HFFc6 (cell line): ENCODE measurements at regions not wholly inside any gene's neighbourhood (a gene's known extent, or its start where the extent isn't known, plus 50 kb on each side); places are given as distances from the start of the nearest gene placed in this dataset.

Source experiments
- DNase-seq: peaks from one replicate; pipeline ENCODE4 v3.0.0-alpha.2; 2018
- H3K27ac Mint-ChIP-seq: 2 replicates; pipeline ENCODE4 v1.8.0; 2020; ENCODE audit warnings: mild to moderate bottlenecking, mixed read lengths
- H3K27me3 Mint-ChIP-seq: 2 replicates; pipeline ENCODE4 v1.8.0; 2021; ENCODE audit warnings: mild to moderate bottlenecking, moderate library complexity, mixed read lengths; ENCODE audit not compliant: insufficient read depth
- H3K36me3 Mint-ChIP-seq: 2 replicates; pipeline ENCODE4 v1.8.0; 2021; ENCODE audit warnings: low read depth, mixed read lengths
- H3K4me1 Mint-ChIP-seq: 2 replicates; pipeline ENCODE4 v1.8.0; 2020; ENCODE audit warnings: low read depth, mixed read lengths
- H3K4me3 Mint-ChIP-seq: 2 replicates; pipeline ENCODE4 v1.8.0; 2020; ENCODE audit warnings: mild to moderate bottlenecking, moderate library complexity, mixed read lengths
- H3K9me3 Mint-ChIP-seq: 2 replicates; pipeline ENCODE4 v1.8.0; 2020; ENCODE audit warnings: mild to moderate bottlenecking, mixed read lengths
- TF ChIP-seq, protein P1 (sequence below): fragments of 200-600 bp; sonication (generic); IDR thresholded peaks from 2 replicates; pipeline ENCODE4 v1.5.0; 2021; ENCODE audit warnings: antibody characterized with exemption, mild to moderate bottlenecking

- H3K27ac Mint-ChIP-seq = no peak overlapping the region
- H3K4me3 Mint-ChIP-seq = no peak overlapping the region
- DNase-seq = no peak
- H3K4me1 Mint-ChIP-seq = peaks cover 4% of the 10 kb centered on the region; the same call in 1 of the 2 replicates
- no peaks in the 10 kb centered on the region; the same call in 1 of the 2 replicates for H3K9me3 Mint-ChIP-seq
- no peaks in the 10 kb centered on the region for H3K36me3 Mint-ChIP-seq
- TF ChIP-seq, protein P1, sequence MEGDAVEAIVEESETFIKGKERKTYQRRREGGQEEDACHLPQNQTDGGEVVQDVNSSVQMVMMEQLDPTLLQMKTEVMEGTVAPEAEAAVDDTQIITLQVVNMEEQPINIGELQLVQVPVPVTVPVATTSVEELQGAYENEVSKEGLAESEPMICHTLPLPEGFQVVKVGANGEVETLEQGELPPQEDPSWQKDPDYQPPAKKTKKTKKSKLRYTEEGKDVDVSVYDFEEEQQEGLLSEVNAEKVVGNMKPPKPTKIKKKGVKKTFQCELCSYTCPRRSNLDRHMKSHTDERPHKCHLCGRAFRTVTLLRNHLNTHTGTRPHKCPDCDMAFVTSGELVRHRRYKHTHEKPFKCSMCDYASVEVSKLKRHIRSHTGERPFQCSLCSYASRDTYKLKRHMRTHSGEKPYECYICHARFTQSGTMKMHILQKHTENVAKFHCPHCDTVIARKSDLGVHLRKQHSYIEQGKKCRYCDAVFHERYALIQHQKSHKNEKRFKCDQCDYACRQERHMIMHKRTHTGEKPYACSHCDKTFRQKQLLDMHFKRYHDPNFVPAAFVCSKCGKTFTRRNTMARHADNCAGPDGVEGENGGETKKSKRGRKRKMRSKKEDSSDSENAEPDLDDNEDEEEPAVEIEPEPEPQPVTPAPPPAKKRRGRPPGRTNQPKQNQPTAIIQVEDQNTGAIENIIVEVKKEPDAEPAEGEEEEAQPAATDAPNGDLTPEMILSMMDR = no peak
- H3K27me3 Mint-ChIP-seq = peaks cover 2% of the 10 kb centered on the region
Observed at GRCh38 chr1:60222360-60223115, 149.0 kb upstream of the C1orf87 start.

DNA sequence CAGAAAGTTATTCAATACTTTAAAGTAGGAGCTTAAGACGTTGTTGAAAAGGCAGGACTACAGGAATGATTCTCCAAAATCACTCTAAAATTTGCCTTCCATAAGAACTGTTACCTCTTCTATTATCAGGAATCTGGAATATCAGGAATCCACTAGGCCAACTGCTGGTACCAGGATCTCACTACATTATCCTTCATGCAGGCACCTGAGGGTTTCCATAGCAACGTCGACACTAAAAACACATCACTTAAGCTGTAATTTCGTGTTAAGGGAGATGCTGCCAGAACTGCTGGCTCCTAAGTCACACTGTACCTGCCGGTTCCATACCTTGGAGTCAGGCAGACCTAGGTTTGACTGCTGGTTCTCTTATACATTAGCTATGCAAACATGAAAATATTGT lies 139.7 kb upstream of the C1orf87 start:
- Mint-ChIP-seq H3K4me3 (no peak overlapping the region), H3K27me3 (peaks cover 3% of the 10 kb centered on the region; the same call in 1 of the 2 replicates), H3K27ac (no peak overlapping the region), H3K9me3 (peaks cover 8% of the 10 kb centered on the region), H3K36me3 (no peaks in the 10 kb centered on the region), H3K4me1 (no peaks in the 10 kb centered on the region)
- DNase-seq = no peak
- TF ChIP-seq, protein P1 = no peak

- H3K4me1 Mint-ChIP-seq = no peaks in the 10 kb centered on the region
- no peak overlapping the region for H3K27ac Mint-ChIP-seq
- H3K4me3 Mint-ChIP-seq = no peak overlapping the region
- H3K27me3 Mint-ChIP-seq = peaks cover 2% of the 10 kb centered on the region; the same call in 1 of the 2 replicates
- no peaks in the 10 kb centered on the region for H3K9me3 Mint-ChIP-seq
- no peaks in the 10 kb centered on the region for H3K36me3 Mint-ChIP-seq
- TF ChIP-seq, protein P1 = no peak
- DNase-seq = no peak
Observed at GRCh38 chr1:60196026-60196425, 122.5 kb upstream of the C1orf87 start.

GRCh38 chr1:60185684-60186083 lies 112.1 kb upstream of the C1orf87 start:
- Mint-ChIP-seq H3K4me3 (no peak overlapping the region), H3K36me3 (peaks cover 6% of the 10 kb centered on the region; the same call in 1 of the 2 replicates), H3K4me1 (no peaks in the 10 kb centered on the region), H3K27ac (no peak overlapping the region), H3K9me3 (peaks cover 21% of the 10 kb centered on the region; the same call in 1 of the 2 replicates), H3K27me3 (no peaks in the 10 kb centered on the region)
- DNase-seq = no peak
- TF ChIP-seq, protein P1 = no peak

DNA sequence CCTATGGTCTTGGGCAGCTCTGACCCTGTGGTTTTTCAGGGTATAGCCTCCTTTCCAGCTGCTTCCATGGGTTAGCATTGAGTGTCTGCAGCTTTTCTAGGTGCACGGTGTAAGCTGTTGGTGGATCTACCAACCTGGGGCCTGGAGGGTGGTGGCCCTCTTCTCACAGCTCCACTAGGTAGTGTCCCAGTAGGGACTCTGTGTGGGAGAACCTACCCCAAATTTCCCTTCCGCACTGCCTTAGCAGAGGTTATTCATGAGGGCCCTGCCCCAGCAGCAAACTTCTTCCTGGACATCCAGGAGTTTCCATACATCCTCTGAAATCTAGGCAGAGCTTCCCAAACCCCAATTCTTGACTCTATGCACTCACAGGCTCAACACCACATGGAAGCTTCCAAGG lies 111.0 kb upstream of the C1orf87 start:
- Mint-ChIP-seq H3K4me3 (no peak overlapping the region), H3K4me1 (no peaks in the 10 kb centered on the region), H3K9me3 (peaks cover 21% of the 10 kb centered on the region; the same call in 1 of the 2 replicates), H3K27ac (no peak overlapping the region), H3K27me3 (no peaks in the 10 kb centered on the region), H3K36me3 (peaks cover 6% of the 10 kb centered on the region; the same call in 1 of the 2 replicates)
- no peak for DNase-seq
- TF ChIP-seq, protein P1 = no peak
